ENCODE measurements at regions not wholly inside any gene's neighbourhood (a gene's known extent, or its start where the extent isn't known, plus 50 kb on each side); places are given as distances from the start of the nearest gene placed in this dataset.

DNA sequence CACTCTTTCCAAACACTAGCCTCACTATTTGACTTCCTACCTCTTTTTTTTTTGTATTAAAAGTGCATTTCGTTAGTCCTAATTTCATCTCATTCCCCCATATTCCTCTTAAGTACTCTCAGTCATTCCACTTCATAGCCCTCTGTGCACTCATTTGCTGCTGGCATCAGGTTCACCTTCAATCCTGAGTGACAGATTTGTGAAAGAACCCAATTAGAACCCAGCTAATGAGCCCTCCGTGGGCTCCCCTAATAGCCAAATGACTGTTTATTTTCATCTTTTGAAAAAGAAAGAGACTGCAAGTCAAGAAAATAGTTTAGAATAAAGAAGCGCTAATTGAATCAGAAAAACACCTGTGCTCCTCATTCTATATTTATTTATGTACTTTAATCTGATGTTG, 512.1 kb upstream of the LRATD1 start:
- Histone ChIP-seq H3K27ac (ENCODE audit: insufficient read depth, low read depth, low read length) (no peak overlapping the region), H2AFZ (ENCODE audit: low read depth, low read length) (no peak overlapping the region), H3K4me2 (ENCODE audit: insufficient read depth, low read length) (no peak overlapping the region), H3K36me3 (ENCODE audit: control insufficient read depth in 2 of 2, extremely low read depth in 1 of 2, insufficient read depth in 2 of 2, low read length in 2 of 2) (no peaks in the 10 kb centered on the region), H3K9me1 (replicated peaks; ENCODE audit: control insufficient read depth, extremely low read depth, insufficient read depth, low read length) (no peaks in the 10 kb centered on the region), H3K9ac (replicated peaks; ENCODE audit: extremely low read depth, insufficient read depth, low read length) (no peak overlapping the region), H3K27me3 (ENCODE audit: control insufficient read depth in 2 of 2, insufficient read depth in 2 of 2, low read length in 2 of 2) (no peaks in the 10 kb centered on the region), H3K79me2 (ENCODE audit: control insufficient read depth, insufficient read depth, low read length) (no peaks in the 10 kb centered on the region), H4K20me1 (replicated peaks; ENCODE audit: control insufficient read depth, extremely low read depth, insufficient read depth, low read length) (no peaks in the 10 kb centered on the region), H3K4me1 (ENCODE audit: control insufficient read depth, extremely low read depth, insufficient read depth, low read length) (no peaks in the 10 kb centered on the region), H3K4me3 (replicated peaks in 1 of 3; ENCODE audit: insufficient read depth in 1 of 3, low read depth in 1 of 3, low read length in 3 of 3) (no peak overlapping the region), H3K9me3 (replicated peaks; ENCODE audit: control insufficient read depth, insufficient read depth, low read length) (peaks cover 2% of the 10 kb centered on the region)
- TF ChIP-seq POLR2AphosphoS5 (IDR thresholded peaks at IDR 0.05; ENCODE audit: insufficient read depth, low read depth, low read length) (no peak), POLR2A (IDR thresholded peaks at IDR 0.05; ENCODE audit: low read depth, low read length) (no peak), MYC (IDR thresholded peaks at IDR 0.05; ENCODE audit: low read depth, low read length) (no peak), JUN (IDR thresholded peaks at IDR 0.05; ENCODE audit: borderline replicate concordance, insufficient read depth, insufficient read length, low read depth) (no peak), FOS (IDR thresholded peaks at IDR 0.05; ENCODE audit: borderline replicate concordance, insufficient read depth, low read length) (no peak), EZH2 (IDR thresholded peaks at IDR 0.05; ENCODE audit: borderline replicate concordance, low read depth, low read length, severe bottlenecking) (no peak), GATA2 (IDR thresholded peaks at IDR 0.05; ENCODE audit: insufficient read depth, insufficient read length, low read depth, low read length) (no peak)
- TF ChIP-seq, protein P1, sequence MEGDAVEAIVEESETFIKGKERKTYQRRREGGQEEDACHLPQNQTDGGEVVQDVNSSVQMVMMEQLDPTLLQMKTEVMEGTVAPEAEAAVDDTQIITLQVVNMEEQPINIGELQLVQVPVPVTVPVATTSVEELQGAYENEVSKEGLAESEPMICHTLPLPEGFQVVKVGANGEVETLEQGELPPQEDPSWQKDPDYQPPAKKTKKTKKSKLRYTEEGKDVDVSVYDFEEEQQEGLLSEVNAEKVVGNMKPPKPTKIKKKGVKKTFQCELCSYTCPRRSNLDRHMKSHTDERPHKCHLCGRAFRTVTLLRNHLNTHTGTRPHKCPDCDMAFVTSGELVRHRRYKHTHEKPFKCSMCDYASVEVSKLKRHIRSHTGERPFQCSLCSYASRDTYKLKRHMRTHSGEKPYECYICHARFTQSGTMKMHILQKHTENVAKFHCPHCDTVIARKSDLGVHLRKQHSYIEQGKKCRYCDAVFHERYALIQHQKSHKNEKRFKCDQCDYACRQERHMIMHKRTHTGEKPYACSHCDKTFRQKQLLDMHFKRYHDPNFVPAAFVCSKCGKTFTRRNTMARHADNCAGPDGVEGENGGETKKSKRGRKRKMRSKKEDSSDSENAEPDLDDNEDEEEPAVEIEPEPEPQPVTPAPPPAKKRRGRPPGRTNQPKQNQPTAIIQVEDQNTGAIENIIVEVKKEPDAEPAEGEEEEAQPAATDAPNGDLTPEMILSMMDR (IDR thresholded peaks at IDR 0.05; ENCODE audit: extremely low read depth in 1 of 2, insufficient read depth in 1 of 2, low read depth in 1 of 2, low read length in 2 of 2): no peak
- TF ChIP-seq, protein P2, sequence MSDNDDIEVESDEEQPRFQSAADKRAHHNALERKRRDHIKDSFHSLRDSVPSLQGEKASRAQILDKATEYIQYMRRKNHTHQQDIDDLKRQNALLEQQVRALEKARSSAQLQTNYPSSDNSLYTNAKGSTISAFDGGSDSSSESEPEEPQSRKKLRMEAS (IDR thresholded peaks at IDR 0.05; ENCODE audit: insufficient read depth, insufficient read length): no peak
- ChIA-PET POLR2A (no interaction called here), CTCF (no interaction called here)
- BruUV-seq (replicated peaks): no TSS peak
- dilution Hi-C loops (cut with MboI; ENCODE audit: extremely low pct_ligation_motif_present, low sequenced_read_pairs) (no loop called here), intact Hi-C loops (cut with micrococcal nuclease) (no loop called here)
- FAIRE-seq (no peak), DNase-seq (ENCODE audit: low read depth, low spot score) (no peak)

All from endothelial cell of umbilical vein (primary cell).